ENCODE measurements at regions not wholly inside any gene's neighbourhood (a gene's known extent, or its start where the extent isn't known, plus 50 kb on each side); places are given as distances from the start of the nearest gene placed in this dataset.

DNA sequence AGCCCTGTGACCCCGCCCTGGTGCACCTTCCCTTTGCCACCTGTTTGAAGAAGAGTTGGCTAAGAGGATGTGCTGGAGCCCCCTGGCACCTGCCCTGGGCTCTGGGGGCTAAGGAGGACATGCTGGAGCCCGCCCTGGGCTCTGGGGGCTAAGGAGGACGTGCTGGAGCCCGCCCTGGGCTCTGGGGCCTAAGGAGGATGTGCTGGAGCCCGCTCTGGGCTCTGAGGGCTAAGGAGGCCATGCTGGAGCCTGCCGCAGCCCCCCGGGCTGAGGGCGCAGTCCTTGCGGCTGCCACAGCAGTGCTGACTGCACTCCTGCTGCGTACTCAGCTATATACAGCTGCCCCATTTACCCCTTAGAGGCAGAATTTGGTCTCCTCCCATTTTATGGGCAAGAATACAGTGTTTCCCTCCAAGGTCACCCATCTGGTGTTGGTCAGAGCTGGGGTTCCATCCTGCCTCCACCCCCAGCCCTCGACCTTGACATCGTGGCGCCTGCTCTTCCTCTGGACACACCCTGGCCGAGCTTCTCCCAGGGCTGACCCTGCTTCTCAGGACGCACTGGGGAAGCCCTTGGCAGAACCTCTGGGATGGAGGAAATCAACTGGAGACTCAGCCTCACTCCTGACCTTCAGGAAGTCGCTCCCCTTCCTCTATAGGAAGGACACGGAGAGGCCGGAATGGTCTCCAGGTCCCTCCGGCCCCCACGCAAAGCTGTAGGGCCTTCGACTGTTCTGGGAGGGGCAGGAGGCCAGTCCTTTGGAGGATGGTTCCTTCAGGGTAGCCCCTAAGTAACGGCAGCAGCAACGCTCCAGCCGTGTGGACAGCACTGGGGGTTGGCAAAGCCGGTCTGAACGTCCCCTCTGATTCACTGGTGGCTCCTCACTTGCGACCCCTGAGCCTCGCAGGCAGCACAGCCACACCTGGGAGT is 65.0 kb upstream of the HPCAL1 start:
- no peak for DNase-seq (ENCODE audit: low spot score)

DNA sequence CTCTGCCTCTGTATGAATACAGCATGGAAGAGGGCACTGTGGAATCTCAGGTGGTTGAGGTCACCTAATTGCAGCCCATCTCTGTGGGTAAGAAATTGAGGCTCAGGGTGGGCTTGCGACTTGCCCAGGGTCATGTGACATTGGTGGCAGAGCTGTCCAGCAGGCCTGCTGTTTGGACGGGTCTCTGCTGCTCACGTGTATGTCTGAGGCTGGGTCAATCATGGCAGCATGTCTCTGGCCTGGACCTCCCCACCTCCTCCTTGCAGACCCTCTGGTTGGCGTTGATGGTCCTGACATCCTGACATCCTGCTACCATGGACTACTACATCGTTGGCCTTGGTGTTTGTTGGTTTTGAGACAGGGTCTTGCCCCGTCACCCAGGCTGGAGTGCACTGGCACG is 64.3 kb upstream of the HPCAL1 start:
- DNase-seq (ENCODE audit: low spot score) = no peak

DNA sequence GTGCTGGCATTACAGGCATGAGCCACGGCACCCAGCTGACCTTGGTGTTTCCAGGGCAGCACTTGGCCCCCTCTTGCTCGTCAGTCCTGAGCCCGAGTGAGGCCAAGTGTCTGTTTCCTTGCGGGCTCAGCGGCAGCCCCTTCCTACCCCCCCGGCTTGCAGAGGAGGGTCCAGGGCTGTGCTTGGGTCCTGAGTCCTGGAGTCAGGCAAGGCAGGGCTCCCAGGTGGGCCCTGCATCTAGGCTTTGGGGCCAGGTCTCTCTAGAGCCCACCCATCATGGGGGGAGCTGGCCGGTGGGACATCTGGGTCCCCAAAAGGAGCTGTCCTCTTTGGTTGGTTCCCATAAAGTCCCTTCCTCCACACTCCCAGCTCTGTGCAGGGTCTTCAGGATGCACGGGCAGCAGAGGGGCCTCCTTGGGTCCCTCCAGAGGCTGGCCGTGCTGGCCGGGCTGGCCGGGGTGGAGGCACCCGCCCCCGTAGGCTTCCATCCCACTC is 63.7 kb upstream of the HPCAL1 start:
- no peak for DNase-seq (ENCODE audit: low spot score)

DNA sequence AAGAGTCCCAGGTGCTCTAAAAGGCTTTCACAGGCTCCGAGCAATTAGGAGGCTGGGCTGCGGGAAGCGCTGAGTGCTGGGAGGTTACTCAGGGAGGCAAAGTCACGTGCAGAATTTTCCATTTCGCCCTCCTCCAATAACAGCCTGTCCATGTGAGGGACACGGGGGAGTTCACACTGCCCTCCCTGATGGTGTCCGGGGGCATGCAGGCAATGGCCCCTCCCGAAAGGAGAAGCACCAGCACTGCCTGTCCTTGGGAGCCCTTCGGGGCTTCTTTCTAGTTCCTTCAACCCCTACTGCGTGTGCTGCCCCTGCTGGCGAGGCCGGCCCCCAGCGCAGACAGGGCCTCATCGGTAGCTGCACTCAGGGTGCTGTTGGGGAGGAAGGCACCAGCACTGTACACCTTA is 63.1 kb upstream of the HPCAL1 start:
- DNase-seq (ENCODE audit: low spot score) = no peak

DNA sequence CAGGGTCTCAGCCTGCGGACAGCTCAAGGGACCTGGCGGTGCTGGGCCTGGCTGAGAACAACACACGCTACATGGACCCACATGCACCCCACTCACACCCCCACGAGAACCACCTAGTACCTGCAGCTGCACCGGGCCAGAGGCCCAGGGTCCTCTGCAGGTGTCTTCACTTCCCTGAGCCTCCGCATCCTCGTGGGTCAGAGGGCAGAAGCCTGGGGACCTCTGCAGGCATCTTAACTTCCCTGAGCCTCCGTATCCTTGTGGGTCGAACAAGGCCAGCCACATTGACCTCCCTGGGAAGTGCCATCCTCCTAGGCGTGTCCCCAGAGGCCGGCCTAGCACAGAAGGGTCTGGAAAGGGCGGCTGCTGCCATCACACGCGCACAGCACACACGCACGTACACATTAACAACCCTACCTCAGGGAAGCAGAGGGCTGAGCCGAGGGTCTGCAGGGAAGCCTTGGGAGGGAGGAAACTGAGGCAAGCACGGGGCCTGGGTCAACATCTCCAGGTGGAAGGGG is 62.5 kb upstream of the HPCAL1 start:
- no peak for DNase-seq (ENCODE audit: low spot score)

DNA sequence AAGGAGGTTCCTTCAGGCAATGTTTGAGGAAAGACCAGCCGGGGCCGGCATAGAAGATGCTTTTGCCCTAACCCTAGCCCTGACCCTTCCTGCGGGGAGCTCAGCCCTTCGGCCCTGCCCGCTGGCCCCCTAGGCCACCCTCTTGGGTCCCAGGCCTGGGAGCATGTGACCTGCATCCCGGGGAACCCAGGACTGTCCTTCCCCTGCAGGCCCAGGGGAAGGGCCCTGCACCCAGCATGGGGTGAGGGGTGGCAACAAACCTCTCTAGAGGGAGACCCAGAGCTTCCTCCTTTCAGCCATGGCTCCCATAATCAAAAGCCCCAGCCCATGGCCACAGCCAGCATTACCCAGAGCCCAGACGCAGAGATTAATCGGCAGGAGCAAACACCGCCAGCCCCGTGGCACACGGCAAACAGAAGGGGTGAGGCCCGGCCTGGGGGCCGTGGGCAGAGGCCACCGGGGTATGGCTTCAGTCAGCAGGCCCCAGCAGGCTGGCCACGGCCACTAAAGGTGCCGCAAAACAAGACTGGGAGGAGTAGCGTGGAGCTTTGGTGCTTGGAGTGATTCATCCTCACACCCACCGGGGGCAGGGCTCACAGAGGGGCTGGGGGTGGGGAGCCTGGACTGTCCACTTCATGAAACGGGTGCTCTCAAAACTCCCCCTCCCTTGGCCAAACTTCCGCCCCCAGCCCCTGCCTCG is 61.6 kb upstream of the HPCAL1 start:
- DNase-seq (ENCODE audit: low spot score) = no peak

DNA sequence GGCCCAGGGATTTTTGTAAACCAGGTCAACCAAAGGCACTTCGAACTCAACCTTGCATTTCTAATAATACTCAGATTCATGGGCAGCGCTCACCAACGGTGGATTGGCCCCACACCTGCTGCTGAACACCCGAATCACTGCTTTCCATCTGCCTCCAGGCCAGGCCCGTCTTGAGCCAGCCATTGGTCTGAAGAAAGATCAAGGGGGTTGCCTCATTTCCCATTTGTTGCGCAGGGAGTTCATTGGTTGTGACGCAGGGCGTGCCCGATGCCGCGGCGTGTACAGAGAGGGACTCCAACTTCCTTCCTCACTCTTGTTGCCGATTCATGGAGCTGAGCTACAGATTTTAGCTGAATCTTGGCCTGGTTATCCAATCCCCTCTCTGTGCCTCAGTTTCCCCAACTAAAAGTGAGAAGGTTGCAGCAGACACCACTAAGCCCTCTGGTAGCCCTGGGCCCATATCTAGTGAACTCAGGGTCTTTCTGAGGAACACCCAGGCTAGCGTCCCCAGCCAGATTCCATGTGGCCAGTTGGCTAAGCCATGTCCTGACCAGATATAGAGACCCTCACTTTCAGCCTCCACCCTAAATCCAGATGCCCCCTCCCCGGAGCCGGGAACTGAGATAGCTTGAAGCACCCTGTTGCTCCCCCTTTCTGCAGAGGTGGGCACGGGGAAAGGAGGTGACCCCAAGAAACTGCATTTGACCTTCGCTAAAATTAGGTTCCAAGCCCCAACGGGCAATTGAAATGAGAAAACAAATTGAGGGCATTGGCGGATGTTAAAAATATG is 60.9 kb upstream of the HPCAL1 start:
- DNase-seq (ENCODE audit: low spot score) = no peak

DNA sequence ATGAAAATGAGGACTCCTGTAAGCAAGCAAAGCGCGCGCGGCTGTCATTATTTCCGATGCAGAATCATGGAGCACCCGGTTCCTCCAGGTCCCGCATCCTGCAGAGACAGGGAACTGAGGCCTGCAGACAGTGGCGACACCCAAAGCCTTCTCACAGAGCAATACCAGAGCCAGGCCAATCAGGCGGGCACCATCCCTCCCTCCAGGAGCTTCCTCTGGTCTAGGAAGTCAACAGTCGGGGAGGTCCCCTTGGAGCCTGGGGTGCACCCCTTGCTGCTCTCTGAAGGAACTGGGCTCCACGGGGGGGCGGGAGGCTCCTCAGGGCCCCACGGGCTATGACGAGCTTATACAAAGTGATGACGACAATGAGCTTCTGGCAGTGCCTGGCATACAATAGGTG is 60.3 kb upstream of the HPCAL1 start:
- DNase-seq (ENCODE audit: low spot score) = no peak

DNA sequence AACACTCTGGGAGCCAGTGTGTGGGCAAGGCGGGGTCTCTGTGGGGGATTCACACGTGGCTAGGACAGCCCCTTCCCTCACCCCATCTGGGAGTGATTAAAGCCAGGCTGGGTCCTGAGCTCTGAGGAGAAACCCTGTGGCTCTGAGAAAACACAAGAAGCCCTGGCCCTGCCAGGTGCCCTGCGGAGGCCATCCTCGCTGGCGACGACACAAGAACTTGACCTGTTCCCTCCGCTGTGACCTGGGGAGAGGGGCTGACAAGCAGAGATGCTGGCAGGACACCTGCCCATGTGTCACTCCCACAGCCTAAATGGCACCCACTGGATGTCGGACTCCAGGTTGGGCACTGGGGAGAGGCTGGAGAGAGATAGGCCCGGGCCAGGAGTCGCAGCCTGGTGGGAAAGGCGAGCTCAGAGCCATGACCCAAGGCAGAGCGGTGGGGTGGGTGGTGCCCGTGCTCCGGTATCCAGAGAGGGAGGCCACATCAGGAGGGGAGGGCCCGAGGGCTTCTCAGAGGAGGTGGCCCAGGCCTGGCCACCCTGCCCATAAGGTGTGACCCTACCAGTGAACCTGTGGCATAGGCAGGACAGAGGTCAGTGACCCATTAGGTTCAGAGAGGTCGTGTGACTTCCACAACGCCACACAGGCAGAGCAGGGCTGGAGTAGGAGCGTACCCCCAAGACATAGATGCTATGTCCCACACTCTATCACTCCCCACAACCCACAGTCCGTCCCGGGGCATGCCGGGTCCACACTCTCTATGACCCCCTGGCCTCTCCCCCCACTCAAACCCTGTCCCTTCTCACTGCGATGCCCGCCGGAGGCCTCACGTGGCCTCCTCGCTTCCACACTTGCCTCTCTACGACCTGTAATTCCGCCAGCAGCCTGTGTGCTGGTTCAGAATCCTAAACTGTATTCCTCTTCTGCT is 59.4 kb upstream of the HPCAL1 start:
- DNase-seq (ENCODE audit: low spot score) = no peak

DNA sequence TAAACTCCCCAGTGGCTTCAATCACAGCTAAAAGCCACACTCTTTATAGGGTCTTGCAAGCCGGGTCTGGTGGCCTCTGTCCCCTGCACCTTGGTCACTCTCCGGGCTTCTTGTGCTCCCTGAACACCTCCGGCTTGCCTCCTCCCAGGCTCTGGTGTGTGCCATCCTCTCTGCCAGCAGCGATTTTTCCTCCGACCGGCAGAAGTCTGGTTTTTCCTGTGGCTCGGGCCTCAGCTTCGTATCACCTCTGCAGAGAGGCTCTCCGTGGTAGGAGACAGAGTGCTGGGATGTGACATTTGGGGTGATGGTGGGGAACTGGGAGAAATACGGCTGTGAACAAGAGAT is 58.8 kb upstream of the HPCAL1 start:
- DNase-seq (ENCODE audit: low spot score) = no peak

DNA sequence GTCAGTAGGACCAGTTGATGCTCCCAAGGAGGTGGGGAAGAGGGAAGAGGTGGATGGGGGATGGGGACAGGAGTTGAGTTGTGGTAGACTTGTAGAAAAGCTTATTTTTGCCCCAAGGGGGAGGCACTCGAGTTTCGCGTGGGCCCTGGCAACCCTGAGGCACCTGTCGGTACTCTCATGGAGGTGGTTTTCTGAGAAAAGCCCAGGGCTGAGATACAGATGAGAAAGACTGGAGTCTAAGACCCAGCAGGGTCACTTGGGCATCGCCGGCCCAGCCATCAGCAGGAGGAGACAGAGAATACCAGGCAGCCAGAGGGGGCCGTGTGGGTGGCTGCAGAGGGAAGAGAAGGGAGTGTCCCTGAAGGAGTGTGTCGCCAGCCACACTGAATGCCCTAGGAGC is 57.7 kb upstream of the HPCAL1 start:
- no peak for DNase-seq (ENCODE audit: low spot score)

DNA sequence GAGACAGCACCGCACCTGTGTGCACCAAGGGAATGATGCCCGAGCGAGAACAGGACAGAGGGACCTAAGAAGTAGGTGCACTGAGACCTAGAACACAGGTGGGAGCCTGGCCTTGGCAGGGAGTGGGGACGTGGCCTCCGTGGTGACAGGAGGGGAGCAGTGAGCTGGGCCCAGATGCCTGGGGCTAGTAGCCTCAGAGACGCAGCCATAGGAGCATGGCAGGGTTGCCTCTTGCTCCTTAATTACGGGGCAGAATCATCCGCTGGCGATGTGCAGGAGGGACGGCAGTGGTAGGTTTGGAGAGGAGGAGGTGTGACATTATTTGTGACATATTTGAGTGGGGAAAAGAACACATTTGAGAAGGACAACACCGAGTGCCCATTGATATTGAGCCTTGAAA is 57.0 kb upstream of the HPCAL1 start:
- DNase-seq (ENCODE audit: low spot score) = no peak

DNA sequence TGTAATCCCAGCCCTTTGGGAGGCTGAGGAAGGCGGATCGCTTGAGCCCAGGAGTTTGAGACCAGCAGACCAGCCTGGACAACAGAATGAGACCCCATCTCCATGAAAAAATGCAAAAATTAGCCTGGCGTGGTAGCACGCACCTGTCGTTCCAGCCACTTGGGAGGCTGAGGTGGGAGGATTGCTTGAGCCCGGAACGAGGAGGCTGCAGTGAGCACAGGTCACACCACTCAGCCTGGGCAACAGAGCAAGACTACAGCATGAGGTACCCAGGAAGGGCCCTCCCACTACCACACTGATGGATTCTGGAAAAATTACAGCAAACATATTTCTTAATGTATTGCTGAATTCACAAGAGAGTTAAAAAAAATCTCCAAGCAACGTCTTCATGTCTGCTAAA is 56.3 kb upstream of the HPCAL1 start:
- DNase-seq (ENCODE audit: low spot score) = no peak

DNA sequence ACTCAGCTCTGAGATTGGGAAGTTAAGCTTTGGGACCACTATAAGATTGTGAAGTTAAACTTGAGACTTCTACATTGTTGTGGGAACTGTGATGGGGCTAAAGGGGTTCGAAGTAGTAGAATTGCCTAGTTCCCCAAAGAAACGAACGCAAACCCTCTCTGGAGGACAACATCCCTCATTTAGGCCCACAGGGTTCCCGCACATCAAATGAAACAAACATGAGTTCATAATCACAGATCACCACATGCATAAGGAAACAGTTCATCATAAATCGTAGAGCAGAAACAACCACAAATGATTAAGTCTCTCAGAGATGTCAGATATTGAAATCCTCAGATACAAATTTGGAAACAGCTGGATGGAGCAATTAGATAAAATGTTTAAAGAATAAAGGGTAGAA is 55.9 kb upstream of the HPCAL1 start:
- no peak for DNase-seq (ENCODE audit: low spot score)

DNA sequence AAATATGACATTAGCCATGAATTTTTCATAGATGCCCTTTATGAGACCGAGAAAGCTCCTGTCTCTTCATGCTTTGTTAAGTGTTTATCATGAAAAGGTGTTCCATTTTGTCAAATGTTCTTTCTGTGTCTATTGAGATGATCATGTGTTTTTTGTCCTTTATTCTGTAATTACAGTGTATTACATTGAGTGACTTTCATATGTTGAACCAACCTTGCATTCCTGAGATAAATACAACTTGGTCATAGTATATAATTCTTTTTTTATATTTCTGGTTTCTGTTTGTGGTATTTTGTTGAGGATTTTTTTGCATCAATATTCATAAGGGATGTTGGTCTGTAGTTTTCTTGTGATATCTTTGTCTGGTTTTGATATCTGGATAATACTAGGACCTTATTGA is 52.9 kb upstream of the HPCAL1 start:
- no peak for DNase-seq (ENCODE audit: low spot score)

DNA sequence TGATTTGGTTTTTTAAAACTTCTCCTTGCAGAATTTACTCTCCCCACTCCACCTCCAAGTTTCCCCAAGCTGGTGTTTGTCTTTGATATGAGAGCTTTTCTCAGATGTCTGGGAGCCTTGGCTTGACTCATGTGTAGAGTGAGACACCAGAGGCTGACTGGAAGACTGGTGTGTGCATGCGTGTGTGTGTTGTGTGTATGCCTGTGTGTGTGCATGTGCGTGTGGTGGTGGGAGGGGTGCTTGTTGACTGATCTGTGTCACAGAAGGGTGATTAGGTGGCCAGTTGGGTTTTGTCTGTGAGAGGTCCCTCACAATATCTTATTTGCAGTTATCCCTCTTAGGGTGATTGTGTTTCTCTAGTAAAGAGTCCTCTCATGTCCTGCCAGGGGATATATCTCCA is 50.5 kb upstream of the HPCAL1 start:
- no peak for DNase-seq (ENCODE audit: low spot score)

DNA sequence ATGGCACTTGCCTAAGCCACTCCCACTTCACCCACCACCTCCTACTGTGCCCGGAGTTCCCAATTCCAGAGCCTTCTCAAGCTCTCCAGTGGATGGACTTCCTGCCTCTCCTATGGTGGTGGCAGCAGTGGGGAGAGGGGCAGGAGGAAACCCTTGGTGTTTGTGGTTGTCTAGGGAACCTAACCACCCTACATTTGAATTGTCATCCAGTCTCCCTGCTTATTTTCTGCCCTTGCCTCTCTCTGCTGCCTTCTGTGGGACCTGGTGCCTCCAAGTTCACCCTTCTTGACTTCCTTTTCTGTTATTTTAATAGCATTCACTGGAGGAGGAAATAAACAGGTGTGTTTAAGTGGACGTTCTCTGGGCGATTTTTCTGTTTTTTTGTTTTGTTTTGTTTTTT is 50.0 kb upstream of the HPCAL1 start:
- DNase-seq (ENCODE audit: low spot score) = no peak

Data from cerebellar cortex (tissue), 1 donor.